HepG2 (cell line): ENCODE measurements at regions not wholly inside any gene's neighbourhood (a gene's known extent, or its start where the extent isn't known, plus 50 kb on each side); places are given as distances from the start of the nearest gene placed in this dataset.

ENCODE experiments used
- ZNF235 ChIP-seq: sonication (generic); formaldehyde crosslinking; IDR thresholded peaks from 2 replicates; pipeline ENCODE4 v1.8.1; 2023; ENCODE audit warnings: mild to moderate bottlenecking, missing genetic modification reagents, borderline replicate concordance
- TF ChIP-seq, protein P1 (sequence below), 2 experiments: fragments of 450-650 bp in 1 of 2; sonication (generic) in 1 of 2; formaldehyde crosslinking in 1 of 2; IDR thresholded peaks; 2 replicates each; pipeline versions ENCODE4 v1.6.1 to v1.8.0; 2016 to 2022; ENCODE audit warnings: antibody characterized with exemption in 1 of 2, mild to moderate bottlenecking in 1 of 2, missing genetic modification reagents in 1 of 2
- TF ChIP-seq, protein P2 (sequence below): sonication (generic); formaldehyde crosslinking; IDR thresholded peaks from 2 replicates; pipeline ENCODE4 v1.4.0; 2020; ENCODE audit warnings: mild to moderate bottlenecking, missing genetic modification reagents, borderline replicate concordance

DNA sequence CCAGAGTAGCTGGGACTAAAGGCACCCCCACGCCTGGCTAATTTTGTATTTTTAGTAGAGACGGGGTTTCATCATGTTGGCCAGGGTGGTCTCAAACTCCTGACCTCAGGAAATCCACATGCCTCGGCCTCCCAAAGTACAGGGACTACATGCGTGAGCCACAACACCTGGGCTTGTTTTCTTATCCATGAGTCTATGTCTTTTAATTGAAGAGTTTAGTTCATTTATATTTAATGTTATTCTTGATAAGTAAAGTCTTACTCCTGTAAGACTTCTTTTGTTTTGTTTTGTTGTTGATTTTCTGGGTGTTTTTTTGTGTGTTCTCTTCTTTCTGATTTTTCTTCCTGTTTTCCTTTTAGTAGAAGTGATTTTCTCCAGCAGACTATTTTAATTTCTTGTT, 621.0 kb downstream of the LTN1 start (continued):
- TF ChIP-seq, protein P1, sequence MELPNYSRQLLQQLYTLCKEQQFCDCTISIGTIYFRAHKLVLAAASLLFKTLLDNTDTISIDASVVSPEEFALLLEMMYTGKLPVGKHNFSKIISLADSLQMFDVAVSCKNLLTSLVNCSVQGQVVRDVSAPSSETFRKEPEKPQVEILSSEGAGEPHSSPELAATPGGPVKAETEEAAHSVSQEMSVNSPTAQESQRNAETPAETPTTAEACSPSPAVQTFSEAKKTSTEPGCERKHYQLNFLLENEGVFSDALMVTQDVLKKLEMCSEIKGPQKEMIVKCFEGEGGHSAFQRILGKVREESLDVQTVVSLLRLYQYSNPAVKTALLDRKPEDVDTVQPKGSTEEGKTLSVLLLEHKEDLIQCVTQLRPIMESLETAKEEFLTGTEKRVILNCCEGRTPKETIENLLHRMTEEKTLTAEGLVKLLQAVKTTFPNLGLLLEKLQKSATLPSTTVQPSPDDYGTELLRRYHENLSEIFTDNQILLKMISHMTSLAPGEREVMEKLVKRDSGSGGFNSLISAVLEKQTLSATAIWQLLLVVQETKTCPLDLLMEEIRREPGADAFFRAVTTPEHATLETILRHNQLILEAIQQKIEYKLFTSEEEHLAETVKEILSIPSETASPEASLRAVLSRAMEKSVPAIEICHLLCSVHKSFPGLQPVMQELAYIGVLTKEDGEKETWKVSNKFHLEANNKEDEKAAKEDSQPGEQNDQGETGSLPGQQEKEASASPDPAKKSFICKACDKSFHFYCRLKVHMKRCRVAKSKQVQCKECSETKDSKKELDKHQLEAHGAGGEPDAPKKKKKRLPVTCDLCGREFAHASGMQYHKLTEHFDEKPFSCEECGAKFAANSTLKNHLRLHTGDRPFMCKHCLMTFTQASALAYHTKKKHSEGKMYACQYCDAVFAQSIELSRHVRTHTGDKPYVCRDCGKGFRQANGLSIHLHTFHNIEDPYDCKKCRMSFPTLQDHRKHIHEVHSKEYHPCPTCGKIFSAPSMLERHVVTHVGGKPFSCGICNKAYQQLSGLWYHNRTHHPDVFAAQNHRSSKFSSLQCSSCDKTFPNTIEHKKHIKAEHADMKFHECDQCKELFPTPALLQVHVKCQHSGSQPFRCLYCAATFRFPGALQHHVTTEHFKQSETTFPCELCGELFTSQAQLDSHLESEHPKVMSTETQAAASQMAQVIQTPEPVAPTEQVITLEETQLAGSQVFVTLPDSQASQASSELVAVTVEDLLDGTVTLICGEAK (IDR thresholded peaks at IDR 0.05) = no peak
- TF ChIP-seq, protein P1 (CRISPR knock-in tag; IDR thresholded peaks at IDR 0.05) = no peak
- TF ChIP-seq, protein P2, sequence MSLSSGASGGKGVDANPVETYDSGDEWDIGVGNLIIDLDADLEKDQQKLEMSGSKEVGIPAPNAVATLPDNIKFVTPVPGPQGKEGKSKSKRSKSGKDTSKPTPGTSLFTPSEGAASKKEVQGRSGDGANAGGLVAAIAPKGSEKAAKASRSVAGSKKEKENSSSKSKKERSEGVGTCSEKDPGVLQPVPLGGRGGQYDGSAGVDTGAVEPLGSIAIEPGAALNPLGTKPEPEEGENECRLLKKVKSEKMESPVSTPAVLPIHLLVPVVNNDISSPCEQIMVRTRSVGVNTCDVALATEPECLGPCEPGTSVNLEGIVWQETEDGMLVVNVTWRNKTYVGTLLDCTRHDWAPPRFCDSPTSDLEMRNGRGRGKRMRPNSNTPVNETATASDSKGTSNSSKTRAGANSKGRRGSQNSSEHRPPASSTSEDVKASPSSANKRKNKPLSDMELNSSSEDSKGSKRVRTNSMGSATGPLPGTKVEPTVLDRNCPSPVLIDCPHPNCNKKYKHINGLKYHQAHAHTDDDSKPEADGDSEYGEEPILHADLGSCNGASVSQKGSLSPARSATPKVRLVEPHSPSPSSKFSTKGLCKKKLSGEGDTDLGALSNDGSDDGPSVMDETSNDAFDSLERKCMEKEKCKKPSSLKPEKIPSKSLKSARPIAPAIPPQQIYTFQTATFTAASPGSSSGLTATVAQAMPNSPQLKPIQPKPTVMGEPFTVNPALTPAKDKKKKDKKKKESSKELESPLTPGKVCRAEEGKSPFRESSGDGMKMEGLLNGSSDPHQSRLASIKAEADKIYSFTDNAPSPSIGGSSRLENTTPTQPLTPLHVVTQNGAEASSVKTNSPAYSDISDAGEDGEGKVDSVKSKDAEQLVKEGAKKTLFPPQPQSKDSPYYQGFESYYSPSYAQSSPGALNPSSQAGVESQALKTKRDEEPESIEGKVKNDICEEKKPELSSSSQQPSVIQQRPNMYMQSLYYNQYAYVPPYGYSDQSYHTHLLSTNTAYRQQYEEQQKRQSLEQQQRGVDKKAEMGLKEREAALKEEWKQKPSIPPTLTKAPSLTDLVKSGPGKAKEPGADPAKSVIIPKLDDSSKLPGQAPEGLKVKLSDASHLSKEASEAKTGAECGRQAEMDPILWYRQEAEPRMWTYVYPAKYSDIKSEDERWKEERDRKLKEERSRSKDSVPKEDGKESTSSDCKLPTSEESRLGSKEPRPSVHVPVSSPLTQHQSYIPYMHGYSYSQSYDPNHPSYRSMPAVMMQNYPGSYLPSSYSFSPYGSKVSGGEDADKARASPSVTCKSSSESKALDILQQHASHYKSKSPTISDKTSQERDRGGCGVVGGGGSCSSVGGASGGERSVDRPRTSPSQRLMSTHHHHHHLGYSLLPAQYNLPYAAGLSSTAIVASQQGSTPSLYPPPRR (CRISPR knock-in tag) = no peak
- no peak for TF ChIP-seq ZNF235
